ENCODE measurements at regions not wholly inside any gene's neighbourhood (a gene's known extent, or its start where the extent isn't known, plus 50 kb on each side); places are given as distances from the start of the nearest gene placed in this dataset.

DNA sequence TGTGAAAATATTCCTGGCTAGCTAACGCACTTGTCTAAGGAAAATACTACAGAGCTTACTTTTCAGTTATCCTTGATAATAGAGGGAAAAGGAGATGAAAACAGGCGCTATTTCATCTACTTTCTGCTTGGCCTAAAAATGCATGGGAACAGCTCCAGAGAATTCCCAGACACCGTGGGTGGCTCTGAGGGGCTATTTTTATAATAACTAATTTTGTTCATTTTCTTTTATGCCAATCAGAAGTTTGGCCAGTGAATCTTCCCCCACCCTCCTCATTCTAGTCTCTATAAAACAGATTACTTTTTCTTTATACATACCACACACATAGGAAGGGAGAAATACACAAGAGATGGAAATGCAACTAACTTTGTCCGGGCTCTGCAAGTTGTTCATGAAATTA, 322.9 kb downstream of the SETD4 start:
- ATAC-seq = no peak
- TF ChIP-seq ZFP30 (CRISPR knock-in tag; IDR thresholded peaks at IDR 0.05) (no peak), PPARA (CRISPR knock-in tag; IDR thresholded peaks at IDR 0.05; ENCODE audit: borderline replicate concordance) (no peak), ARNTL (CRISPR knock-in tag; IDR thresholded peaks at IDR 0.05; ENCODE audit: borderline replicate concordance, low read depth) (no peak), CSDC2 (CRISPR knock-in tag; IDR thresholded peaks at IDR 0.05) (no peak), GLIS3 (CRISPR knock-in tag; IDR thresholded peaks at IDR 0.05) (no peak), TOX (CRISPR knock-in tag; IDR thresholded peaks at IDR 0.05; ENCODE audit: borderline replicate concordance) (no peak)
- TF ChIP-seq, protein P1, sequence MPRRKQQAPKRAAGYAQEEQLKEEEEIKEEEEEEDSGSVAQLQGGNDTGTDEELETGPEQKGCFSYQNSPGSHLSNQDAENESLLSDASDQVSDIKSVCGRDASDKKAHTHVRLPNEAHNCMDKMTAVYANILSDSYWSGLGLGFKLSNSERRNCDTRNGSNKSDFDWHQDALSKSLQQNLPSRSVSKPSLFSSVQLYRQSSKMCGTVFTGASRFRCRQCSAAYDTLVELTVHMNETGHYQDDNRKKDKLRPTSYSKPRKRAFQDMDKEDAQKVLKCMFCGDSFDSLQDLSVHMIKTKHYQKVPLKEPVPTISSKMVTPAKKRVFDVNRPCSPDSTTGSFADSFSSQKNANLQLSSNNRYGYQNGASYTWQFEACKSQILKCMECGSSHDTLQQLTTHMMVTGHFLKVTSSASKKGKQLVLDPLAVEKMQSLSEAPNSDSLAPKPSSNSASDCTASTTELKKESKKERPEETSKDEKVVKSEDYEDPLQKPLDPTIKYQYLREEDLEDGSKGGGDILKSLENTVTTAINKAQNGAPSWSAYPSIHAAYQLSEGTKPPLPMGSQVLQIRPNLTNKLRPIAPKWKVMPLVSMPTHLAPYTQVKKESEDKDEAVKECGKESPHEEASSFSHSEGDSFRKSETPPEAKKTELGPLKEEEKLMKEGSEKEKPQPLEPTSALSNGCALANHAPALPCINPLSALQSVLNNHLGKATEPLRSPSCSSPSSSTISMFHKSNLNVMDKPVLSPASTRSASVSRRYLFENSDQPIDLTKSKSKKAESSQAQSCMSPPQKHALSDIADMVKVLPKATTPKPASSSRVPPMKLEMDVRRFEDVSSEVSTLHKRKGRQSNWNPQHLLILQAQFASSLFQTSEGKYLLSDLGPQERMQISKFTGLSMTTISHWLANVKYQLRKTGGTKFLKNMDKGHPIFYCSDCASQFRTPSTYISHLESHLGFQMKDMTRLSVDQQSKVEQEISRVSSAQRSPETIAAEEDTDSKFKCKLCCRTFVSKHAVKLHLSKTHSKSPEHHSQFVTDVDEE (CRISPR knock-in tag; IDR thresholded peaks at IDR 0.05) = no peak
- TF ChIP-seq, protein P2, sequence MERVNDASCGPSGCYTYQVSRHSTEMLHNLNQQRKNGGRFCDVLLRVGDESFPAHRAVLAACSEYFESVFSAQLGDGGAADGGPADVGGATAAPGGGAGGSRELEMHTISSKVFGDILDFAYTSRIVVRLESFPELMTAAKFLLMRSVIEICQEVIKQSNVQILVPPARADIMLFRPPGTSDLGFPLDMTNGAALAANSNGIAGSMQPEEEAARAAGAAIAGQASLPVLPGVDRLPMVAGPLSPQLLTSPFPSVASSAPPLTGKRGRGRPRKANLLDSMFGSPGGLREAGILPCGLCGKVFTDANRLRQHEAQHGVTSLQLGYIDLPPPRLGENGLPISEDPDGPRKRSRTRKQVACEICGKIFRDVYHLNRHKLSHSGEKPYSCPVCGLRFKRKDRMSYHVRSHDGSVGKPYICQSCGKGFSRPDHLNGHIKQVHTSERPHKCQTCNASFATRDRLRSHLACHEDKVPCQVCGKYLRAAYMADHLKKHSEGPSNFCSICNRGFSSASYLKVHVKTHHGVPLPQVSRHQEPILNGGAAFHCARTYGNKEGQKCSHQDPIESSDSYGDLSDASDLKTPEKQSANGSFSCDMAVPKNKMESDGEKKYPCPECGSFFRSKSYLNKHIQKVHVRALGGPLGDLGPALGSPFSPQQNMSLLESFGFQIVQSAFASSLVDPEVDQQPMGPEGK (CRISPR knock-in tag; IDR thresholded peaks at IDR 0.05; ENCODE audit: borderline replicate concordance) = no peak

DNA sequence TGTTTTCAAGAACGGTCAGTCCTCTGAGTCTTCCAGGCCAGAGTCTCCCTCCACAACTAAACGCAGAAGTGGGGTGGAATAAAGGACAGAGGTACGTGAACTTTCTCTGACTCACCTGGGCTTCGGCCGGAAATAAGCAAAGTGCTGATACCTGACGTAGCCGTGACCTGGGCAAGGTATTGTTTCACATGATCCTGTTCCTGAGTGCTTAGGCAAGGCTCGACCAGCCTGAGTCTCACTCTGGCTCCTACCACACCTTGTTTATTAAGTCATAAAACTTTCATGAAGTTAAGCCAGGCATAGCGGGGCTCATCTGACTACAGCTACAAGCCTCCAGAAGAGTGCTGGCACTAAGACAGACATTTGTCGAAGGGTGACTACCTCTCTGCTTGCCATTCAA, 327.5 kb downstream of the SETD4 start:
- TF ChIP-seq, protein P2 (CRISPR knock-in tag; IDR thresholded peaks at IDR 0.05; ENCODE audit: borderline replicate concordance) = no peak
- TF ChIP-seq TOX (CRISPR knock-in tag; IDR thresholded peaks at IDR 0.05; ENCODE audit: borderline replicate concordance) (no peak), ISL1 (CRISPR knock-in tag; IDR thresholded peaks at IDR 0.05) (no peak), ZNF70 (CRISPR knock-in tag; IDR thresholded peaks at IDR 0.05) (no peak), SNAI2 (CRISPR knock-in tag; IDR thresholded peaks at IDR 0.05) (no peak)
- ATAC-seq = no peak

DNA sequence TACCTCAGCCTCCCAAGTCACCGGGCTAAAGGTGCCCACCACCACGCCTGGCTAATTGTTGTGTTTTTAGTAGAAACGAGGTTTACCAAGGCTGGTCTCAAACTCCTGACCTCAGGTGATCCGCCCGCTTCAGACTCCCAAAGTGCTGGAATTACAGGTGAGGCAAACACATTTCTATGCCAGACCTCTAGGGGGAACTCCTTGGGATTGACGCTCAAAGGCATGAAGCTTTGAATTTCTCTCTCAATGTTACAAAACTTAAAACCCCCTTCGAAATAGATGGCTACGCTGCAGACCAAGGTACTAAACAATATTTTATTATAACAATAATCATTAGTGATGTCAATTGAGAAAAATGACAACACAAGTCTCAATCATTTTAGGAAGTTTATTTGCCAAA, 330.0 kb downstream of the SETD4 start:
- no peak for ATAC-seq
- no peak for TF ChIP-seq ZNF565 (CRISPR knock-in tag; conservative IDR thresholded peaks at IDR 0.05; ENCODE audit: low read depth)
- no peak for TF ChIP-seq RARB (CRISPR knock-in tag; IDR thresholded peaks at IDR 0.05)
- TF ChIP-seq, protein P3, sequence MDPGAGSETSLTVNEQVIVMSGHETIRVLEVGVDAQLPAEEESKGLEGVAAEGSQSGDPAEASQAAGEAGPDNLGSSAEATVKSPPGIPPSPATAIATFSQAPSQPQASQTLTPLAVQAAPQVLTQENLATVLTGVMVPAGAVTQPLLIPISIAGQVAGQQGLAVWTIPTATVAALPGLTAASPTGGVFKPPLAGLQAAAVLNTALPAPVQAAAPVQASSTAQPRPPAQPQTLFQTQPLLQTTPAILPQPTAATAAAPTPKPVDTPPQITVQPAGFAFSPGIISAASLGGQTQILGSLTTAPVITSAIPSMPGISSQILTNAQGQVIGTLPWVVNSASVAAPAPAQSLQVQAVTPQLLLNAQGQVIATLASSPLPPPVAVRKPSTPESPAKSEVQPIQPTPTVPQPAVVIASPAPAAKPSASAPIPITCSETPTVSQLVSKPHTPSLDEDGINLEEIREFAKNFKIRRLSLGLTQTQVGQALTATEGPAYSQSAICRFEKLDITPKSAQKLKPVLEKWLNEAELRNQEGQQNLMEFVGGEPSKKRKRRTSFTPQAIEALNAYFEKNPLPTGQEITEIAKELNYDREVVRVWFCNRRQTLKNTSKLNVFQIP (CRISPR knock-in tag; IDR thresholded peaks at IDR 0.05; ENCODE audit: borderline replicate concordance, low read depth) = no peak
- no peak for TF ChIP-seq OSR1 (CRISPR knock-in tag; IDR thresholded peaks at IDR 0.05)
- no peak for TF ChIP-seq SNAI2 (CRISPR knock-in tag; IDR thresholded peaks at IDR 0.05)
- TF ChIP-seq TOX (CRISPR knock-in tag; IDR thresholded peaks at IDR 0.05; ENCODE audit: borderline replicate concordance) = no peak
- TF ChIP-seq TCF4 (CRISPR knock-in tag; IDR thresholded peaks at IDR 0.05; ENCODE audit: borderline replicate concordance) = no peak
- TF ChIP-seq, protein P4, sequence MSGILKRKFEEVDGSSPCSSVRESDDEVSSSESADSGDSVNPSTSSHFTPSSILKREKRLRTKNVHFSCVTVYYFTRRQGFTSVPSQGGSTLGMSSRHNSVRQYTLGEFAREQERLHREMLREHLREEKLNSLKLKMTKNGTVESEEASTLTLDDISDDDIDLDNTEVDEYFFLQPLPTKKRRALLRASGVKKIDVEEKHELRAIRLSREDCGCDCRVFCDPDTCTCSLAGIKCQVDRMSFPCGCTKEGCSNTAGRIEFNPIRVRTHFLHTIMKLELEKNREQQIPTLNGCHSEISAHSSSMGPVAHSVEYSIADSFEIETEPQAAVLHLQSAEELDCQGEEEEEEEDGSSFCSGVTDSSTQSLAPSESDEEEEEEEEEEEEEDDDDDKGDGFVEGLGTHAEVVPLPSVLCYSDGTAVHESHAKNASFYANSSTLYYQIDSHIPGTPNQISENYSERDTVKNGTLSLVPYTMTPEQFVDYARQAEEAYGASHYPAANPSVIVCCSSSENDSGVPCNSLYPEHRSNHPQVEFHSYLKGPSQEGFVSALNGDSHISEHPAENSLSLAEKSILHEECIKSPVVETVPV (CRISPR knock-in tag; IDR thresholded peaks at IDR 0.05) = no peak
- TF ChIP-seq ZC3H10 (CRISPR knock-in tag; IDR thresholded peaks at IDR 0.05) = no peak
- no peak for TF ChIP-seq CSDC2 (CRISPR knock-in tag; IDR thresholded peaks at IDR 0.05)
- TF ChIP-seq ISL1 (CRISPR knock-in tag; IDR thresholded peaks at IDR 0.05) = no peak
- no peak for TF ChIP-seq ZFP3 (CRISPR knock-in tag; IDR thresholded peaks at IDR 0.05)
- no peak for TF ChIP-seq GLIS3 (CRISPR knock-in tag; IDR thresholded peaks at IDR 0.05)

All from SK-N-SH treated with all-trans-retinoic acid at 6 μM for 48 hours (cell line).